GM18511 (cell line): ENCODE measurements at regions not wholly inside any gene's neighbourhood (a gene's known extent, or its start where the extent isn't known, plus 50 kb on each side); places are given as distances from the start of the nearest gene placed in this dataset.
A peak's percentile ranks its signal among the peaks of the same experiment; 100 is the strongest.

ENCODE experiments used
- ATAC-seq: cut with Tn5 transposase; IDR thresholded peaks from one replicate; pipeline ENCODE4 v1.9.1; 2021; ENCODE audit warnings: mild to moderate bottlenecking, moderate library complexity; ENCODE audit not compliant: unreplicated experiment

DNA sequence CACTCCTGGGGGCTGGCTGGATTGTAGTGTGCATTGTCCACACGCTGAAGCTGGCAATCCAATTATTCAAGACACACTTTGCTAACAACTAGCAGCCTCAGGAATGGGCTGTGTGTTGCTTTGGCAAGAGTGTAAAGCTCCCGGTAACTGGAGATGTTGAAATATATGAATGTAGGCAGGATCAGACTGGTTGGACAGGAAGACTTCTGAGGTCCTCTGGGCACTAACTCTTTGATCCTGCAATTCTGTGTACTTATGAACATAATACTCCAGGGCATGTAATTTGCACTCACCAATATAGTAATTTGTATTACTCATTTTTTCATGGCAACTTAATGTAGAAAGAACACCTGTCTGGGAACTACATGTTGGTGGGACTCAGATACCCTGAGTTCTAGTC lies 106.7 kb upstream of the SLC28A3 start:
- ATAC-seq, result no peak

DNA sequence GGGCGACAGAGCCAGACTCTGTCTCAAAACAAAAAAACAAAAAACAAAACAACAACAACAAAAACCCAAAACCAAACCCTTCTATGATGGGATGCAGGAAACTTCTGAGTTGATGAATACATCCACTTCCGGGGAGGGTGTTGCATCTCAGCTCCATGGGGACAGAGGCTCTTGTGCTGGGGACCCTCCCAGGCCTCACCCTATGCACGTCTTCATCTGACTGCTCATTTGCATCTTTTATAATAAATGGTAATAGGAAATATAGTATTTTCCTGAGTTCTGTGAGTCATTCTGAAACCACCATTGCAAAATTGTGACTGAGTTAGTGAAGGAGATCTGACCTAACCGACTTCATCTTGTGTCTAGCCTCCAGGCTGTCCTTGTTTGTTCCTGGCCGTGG lies 109.5 kb upstream of the SLC28A3 start:
- no peak for ATAC-seq

- ATAC-seq, result no peak
Observed at GRCh38 chr9:84456527-84456926, 116.0 kb upstream of the SLC28A3 start.

- ATAC-seq, result no peak
Observed at GRCh38 chr9:84460695-84461094, 120.1 kb upstream of the SLC28A3 start.

GRCh38 chr9:84463272-84463671 lies 122.7 kb upstream of the SLC28A3 start:
- no peak for ATAC-seq

DNA sequence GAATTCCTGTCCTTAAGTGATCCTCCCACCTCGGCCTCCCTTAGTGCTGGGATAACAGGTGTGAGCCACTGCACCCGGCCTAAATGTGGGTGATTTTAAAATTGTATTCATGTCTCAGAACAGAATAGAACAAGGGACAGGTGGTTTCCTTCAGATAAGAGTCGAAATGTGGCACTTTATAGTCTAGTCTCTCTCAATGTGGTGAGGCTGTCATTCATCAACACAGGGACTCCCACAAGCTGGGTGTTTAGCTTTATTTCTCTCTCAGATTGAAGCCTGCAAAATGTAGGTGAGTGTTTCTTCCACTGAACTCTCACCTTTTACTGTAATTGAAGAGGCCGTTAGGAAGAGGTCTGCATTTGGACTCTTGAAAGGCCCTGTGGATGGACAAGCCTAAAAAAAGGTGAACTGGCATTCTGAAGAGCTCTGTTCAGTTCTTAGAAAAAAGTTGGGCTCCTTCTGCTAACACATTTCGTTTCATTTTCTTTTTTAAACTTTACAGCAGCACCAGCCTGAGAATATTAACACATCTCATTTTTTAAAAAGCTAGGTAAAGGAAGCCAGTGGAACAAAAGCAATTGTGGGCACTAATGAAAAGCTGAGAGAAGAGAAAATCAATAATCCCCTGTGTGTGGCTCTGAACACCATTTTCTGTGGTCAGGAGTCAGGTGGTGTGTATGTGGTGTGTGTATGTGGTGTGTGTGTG lies 126.2 kb upstream of the SLC28A3 start:
- ATAC-seq, result no peak

GRCh38 chr9:84471816-84472215 lies 131.3 kb upstream of the SLC28A3 start:
- no peak for ATAC-seq

DNA sequence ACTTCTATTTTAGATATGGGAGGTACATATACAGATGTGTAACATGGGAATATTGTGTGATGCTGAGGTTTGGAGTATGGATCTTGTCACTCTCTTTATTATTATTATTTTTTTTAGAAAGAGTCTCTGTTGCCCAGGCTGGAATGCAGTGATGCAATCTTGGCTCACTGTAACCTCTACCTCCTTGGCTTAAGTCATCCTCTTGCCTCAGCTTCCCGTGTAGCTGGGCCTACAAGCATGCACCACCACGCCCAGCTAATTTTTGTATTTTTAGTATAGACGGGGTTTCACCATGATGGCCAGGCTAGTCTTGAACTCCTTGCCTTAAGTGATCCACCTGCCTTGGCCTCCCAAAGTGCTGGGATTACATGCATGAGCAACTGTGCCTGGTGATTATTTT lies 138.4 kb upstream of the SLC28A3 start:
- no peak for ATAC-seq

DNA sequence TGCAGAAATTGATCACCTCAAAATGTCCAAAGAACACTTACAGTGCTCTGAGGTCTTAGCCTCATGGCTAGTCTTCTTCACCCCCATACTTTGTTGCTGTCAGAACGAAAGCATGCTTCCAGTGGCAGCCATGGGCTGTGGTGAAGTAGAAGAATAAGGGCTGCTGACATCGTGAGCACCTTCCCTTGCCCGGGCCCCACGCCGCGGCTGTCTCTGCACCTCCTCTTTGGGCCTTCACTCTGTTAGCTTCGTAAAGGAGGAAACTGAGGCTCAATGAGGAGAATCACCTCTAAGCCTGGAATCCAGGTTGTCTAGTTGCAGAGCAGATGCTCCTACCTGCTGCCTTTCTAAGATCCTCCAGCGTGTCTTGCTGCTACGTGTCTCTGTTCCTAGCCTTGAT lies 139.5 kb upstream of the SLC28A3 start:
- ATAC-seq, result no peak

GRCh38 chr9:84481231-84481630 lies 140.7 kb upstream of the SLC28A3 start:
- ATAC-seq, result no peak

DNA sequence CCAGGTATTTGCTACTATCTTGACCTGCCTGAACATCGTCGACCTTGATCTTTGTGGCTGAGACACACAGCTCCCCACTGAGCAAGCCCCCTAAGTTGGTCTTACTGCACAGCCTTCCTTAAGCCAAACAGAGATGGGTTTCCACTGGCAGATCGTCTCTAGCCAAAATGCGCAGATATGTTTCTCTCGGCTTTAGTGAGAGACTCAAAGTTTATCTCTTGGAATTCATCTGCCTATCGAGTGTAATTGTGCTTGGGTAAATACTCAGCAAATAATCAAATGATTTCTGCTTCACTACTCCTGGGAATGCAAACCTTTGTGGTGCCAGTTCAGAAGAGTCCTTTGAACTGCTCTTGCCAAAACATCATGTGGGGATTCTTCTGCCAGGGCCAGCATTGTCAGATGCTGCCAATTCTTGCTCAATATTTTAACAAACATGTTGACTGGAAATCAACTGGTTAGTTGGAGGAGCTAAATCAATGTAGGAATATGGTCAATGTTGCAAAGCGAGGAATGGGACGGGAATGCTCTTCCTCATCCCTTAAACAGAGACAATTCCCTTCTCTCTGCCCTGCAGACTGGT lies 141.2 kb upstream of the SLC28A3 start:
- no peak for ATAC-seq

DNA sequence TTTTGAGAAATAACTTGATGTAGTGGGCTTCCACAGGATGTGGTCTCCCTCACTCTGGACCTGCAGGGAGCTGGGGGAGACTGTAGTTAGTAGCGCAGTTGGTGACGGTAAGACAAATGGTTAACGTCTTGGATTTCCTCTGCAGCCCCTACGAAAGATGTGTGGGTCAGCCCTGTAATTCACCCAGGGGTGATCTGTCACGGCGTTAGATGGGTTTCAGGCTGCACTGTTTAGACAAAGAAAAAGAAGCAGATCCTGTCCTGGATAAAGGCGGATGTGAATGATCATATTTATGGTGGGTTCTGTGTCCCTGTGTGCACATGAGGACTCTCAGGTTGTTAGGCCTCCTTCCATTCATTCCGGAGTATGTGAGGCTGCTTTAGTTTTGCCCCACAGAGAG lies 142.0 kb upstream of the SLC28A3 start:
- no peak for ATAC-seq

- no peak for ATAC-seq
Observed at GRCh38 chr9:84484172-84484571, 143.6 kb upstream of the SLC28A3 start.

GRCh38 chr9:84485539-84485938 lies 145.0 kb upstream of the SLC28A3 start:
- ATAC-seq, result no peak

- ATAC-seq, result no peak
Observed at GRCh38 chr9:84486663-84487062, 146.1 kb upstream of the SLC28A3 start.

- ATAC-seq, result no peak
Observed at GRCh38 chr9:84490206-84490841, 149.8 kb upstream of the SLC28A3 start.

DNA sequence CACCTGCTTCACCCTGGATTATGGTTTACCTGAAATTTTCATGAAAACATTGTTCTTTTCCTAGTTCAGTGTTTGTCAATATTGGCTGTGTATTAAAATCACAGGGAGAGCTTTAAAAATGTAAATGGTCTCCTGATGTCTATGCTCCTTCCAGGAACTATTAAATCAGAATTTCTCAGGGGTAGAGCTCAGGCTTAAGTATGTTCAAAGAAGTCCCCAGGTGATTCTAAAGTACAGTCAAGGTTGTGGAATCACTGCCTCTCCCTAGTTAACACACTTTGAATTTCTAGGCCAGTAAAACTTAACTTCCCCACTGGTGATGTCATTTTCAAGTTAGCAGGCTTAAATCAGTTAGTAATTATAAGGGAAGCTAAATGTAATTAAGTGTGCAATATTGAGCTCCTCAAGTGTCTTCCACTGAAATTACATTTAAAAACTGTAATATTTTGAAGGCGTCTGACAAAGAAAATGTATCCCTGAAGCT lies 150.3 kb upstream of the SLC28A3 start:
- no peak for ATAC-seq

DNA sequence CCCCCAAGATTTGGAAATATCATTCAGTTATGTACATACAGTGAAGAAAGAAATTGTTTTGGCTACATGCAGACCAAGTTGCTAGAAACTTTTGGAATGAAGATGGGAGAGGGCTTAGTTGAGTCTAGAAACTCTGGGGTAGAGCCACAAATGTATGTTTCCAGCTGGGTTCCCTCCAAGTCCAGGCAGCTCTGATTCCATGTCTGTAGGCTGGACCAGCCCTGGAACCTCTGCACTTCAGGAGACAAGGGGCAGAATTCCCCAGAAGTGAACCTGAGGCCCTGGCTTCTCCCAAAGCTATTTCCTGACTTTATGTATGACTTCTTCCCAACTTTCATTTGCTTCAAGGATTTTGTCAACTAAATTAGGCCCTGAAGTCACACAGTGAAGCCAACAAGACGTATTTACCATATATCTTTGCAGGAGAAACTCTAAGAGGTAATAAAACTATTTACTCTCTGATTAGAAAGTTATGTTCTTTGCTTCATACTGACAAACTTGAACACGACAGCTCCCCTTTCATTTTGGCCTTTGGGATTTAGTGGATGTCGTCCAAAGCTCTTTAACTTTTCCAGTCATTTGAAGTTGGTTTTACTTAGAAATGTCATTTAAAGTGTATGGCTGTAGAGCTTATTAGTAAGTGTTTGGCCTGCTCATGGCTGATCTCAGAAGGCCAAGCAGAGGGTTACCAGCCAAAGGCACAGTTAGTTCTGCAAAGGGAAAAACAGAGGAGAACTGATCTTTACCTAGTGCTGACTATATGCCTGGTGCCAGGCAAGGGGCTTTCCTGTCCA lies 152.0 kb upstream of the SLC28A3 start:
- ATAC-seq, result no peak

DNA sequence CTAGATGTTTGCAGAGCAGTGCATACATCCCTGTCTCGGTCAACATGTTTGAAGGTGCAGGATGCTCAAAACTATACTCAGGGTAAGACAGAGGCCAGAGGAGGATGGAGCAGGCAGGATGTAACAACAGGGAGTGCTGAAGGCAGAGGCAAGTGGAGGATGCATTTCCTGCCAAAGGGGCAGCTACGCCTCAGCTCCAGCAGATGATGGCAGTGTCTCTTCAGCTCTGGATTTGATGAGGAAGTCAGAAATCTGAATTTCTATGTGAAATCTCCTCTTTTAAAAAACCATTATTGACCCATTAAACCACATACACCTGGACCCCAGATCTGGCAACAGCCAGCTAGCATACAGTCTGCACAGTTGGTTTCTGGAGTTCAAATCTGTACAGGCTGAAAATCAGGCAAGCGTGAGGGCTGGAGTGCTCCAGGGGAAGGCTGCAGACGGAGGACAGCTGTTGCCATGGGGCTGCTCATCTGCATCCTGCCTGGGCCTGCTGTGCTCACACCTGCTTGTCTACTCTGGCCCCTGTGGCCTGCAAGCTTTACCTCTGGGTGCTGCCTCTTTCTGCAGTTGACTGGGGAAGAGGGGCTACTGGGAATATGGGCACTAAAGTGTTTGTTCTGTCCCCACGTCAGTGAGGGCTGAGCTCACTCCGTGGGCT lies 152.9 kb upstream of the SLC28A3 start:
- ATAC-seq, result no peak

GRCh38 chr9:84499969-84500582 lies 159.5 kb upstream of the SLC28A3 start:
- peak; percentile 98 for ATAC-seq

DNA sequence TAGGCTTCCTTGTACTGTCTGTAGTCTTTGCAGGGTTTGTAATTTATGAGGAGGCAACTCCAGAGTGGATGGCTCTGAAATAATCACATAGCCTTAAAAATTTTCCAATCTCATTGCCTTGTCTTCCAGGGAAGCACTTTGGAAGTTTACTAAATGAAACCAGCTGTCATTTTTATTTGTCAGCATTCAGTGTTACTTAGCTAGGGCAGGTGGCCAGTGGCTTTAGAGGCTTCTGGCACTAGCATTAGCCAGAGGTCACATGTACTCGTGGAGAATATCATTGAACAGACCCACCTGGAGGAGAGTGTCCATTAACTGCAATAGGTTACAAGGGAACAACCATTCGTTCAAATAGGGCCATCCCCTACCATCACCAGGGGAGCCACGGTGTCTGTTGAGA lies 160.3 kb upstream of the SLC28A3 start:
- no peak for ATAC-seq
